ENCODE measurements at regions not wholly inside any gene's neighbourhood (a gene's known extent, or its start where the extent isn't known, plus 50 kb on each side); places are given as distances from the start of the nearest gene placed in this dataset.

- no peak for TF ChIP-seq CTCF (IDR thresholded peaks at IDR 0.05)
- TF ChIP-seq POLR2A (IDR thresholded peaks at IDR 0.05), result no peak
Observed at GRCh38 chr5:126335886-126336285, 87.3 kb upstream of the GRAMD2B start.
